Ishikawa (cell line): ENCODE measurements at regions not wholly inside any gene's neighbourhood (a gene's known extent, or its start where the extent isn't known, plus 50 kb on each side); places are given as distances from the start of the nearest gene placed in this dataset.

Experiments
- CEBPB ChIP-seq: IDR thresholded peaks from 2 replicates; pipeline ENCODE4 v1.6.1; 2012
- CREB1 ChIP-seq: IDR thresholded peaks from 2 replicates; pipeline ENCODE4 v1.6.1; 2012; ENCODE audit warnings: low read depth
- EP300 ChIP-seq: IDR thresholded peaks from 2 replicates; pipeline ENCODE4 v1.6.1; 2012; ENCODE audit warnings: borderline replicate concordance
- FOXM1 ChIP-seq: IDR thresholded peaks from 2 replicates; pipeline ENCODE4 v1.6.1; 2012; ENCODE audit warnings: low read depth, borderline replicate concordance
- RAD21 ChIP-seq: IDR thresholded peaks from 2 replicates; pipeline ENCODE4 v1.6.1; 2012; ENCODE audit warnings: low read depth
- TAF1 ChIP-seq: IDR thresholded peaks from 2 replicates; pipeline ENCODE4 v1.6.1; 2012; ENCODE audit warnings: low read depth, mild to moderate bottlenecking
- YY1 ChIP-seq: IDR thresholded peaks from 2 replicates; pipeline ENCODE4 v1.6.1; 2012; ENCODE audit warnings: low read depth
- ZBTB7A ChIP-seq: IDR thresholded peaks from 2 replicates; pipeline ENCODE4 v1.6.1; 2012; ENCODE audit warnings: low read depth
- TF ChIP-seq, protein P1 (sequence below): IDR thresholded peaks from 2 replicates; pipeline ENCODE4 v1.6.1; 2012

DNA sequence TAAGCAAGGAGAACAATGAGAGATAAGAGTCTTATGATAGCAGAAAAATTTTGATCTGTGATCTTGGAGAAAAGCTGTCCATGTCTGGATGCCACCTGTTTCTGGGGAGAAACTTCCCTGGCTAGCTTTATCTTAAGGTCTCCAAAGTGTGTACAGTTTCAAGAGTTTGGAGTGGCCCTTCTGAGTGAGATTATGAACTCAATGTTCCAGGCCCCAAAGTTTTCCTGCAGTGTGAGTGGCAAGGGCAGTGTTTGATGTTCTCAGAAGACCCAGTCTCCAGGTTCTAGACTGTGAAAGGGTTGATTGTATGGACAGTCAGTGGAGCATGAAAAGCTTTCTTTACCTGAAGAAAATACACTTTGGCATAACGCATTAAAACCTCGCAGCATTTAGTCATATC is 121.7 kb downstream of the OLIG3 start:
- TF ChIP-seq CREB1 (no peak), EP300 (no peak), TAF1 (no peak), ZBTB7A (no peak), CEBPB (no peak), YY1 (no peak), RAD21 (no peak), FOXM1 (no peak)
- TF ChIP-seq, protein P1, sequence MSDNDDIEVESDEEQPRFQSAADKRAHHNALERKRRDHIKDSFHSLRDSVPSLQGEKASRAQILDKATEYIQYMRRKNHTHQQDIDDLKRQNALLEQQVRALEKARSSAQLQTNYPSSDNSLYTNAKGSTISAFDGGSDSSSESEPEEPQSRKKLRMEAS, result no peak
